Caki2 (cell line): ENCODE measurements at regions not wholly inside any gene's neighbourhood (a gene's known extent, or its start where the extent isn't known, plus 50 kb on each side); places are given as distances from the start of the nearest gene placed in this dataset.

ENCODE experiments used
- DNase-seq: peaks from one replicate; pipeline ENCODE4 v3.0.0-alpha.2; 2015; ENCODE audit warnings: low read depth
- in situ Hi-C: cut with HindIII; loops from 2 replicates; pipeline ENCODE4 v1.10.0; 2016; ENCODE audit warnings: low sequenced_read_pairs, low pct_unique_long_range_greater_than_20kb, mixed read lengths

DNA sequence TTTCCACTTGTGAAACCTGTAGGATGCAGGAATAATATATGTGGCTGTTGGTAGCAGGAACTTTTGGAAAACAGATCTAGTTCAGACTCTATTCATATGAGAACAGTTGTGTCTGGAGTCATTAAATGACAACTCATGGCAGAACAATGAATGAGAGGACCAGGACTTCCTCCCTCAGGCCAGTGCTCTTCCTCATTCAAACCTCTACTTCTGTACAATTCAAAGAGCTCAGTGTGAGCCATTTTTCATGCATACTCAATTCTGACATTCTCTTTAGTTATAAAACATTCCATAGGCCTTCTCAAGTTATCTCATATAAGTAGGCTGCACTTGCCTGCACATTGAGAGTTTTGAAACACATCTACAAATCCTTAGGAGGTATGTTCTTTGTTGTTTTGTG is 1526.6 kb upstream of the FLRT2 start:
- no peak for DNase-seq
- in situ Hi-C loops, result no loop called here

DNA sequence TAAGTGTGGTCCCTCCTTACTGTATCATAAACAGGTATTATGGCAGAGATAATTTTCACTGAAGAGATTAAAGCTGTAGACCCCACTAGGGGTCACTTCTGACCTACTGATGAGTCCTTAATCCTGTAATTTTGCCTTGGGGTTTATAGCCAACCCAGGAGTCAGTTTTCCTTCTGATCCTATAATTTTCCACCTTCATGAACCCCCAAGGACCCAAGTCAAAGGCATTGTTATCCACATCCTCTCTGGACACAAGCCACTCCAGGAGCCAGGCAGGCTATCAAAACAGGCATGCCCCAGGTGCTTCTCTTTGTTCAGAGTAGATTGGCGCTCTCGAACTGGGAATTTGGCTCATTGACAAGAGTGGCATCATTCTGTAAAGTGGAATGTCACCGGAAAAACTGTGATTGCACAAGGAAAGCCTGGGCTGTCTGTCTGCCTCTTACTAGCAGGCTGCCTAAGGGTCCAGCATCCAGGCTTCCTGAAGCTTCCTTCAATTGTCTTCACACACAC is 1523.2 kb upstream of the FLRT2 start:
- in situ Hi-C loops, result no loop called here

DNA sequence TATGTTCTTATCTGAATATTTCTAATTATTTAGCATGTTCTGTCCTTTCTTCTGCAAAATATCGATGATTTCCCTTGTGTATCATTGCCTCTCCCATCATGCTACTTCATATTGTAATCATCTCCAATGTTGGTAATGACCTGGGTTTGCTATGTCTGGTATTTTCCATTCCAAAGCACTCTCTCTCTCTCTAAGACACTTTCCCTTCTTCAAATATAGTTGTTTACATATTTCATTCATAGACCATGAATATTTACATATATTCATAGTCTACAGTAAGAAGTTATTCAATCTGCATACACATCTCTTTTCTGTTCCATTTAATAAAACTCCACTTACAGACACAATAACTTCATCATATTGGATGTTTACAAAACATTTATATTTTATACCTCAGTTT is 1516.5 kb upstream of the FLRT2 start:
- in situ Hi-C loops, result no loop called here
- no peak for DNase-seq

More for the DNA sequence above, 1523.2 kb upstream of the FLRT2 start:
- no peak for DNase-seq

DNA sequence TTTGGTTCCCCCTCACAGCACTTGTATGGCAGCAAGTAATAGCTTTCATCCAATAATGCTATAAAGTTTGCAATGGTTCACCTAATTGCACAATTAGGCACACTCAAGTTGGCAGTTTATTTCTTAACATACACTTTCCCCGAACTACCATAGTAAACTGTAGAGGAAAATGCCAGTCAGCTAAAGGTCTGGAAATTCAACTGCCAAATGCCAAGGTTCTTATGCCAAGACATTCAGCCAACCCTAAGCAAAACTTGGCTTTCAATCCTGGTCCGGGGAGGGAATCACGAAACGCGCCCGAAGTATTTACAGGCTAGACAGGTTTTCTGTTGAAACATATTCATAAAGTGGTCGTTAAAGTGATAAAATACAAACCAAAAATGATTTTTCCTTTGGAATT is 1512.4 kb upstream of the FLRT2 start:
- DNase-seq, result no peak
- in situ Hi-C loops, result no loop called here

DNA sequence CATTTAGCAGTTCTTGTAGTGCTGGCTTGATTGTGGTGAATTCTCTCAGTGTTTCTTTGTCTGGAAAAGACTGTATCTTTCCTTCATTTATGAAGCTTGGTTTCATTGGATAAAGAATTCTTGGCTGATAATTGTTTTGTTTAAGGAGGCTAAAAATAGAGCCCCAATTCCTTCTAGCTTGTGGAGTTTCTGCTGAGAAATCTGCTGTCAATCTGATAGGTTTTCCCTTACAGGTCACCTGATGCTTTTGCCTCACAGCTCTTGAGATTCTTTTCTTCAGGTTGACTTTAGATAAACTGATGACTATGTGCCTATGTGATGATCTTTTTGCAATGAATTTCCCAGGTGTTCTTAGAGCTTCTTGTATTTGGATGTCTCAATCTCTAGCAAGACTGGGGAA is 1508.5 kb upstream of the FLRT2 start:
- in situ Hi-C loops, result no loop called here
- DNase-seq, result no peak

DNA sequence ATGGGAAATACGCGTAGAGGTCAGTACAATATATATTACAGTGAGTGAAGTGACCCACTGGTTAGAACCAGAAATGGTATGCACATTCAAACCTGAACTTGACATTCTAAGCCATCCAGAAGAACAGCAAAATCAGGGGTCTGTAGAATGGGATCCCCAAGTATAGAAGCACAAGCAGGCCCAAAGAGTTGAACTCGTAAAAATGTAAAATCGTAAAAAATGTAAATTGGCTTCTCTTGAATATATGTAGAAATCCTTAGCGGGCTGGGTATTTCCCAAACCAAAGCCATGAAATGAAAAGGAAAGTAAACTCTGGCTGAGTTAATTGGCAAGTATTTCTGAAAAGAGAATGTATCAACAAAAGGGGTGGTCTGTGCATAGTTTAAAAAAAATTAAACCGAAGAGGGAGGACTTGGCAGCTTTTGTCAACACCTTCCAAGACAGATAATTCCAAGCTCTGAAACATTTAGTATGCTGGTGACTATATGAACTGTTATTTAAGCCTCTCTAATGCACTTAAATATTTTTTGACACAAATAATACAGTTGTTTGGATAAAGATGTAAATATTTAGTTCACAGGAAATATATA is 1505.6 kb upstream of the FLRT2 start:
- no peak for DNase-seq
- in situ Hi-C loops, result no loop called here

DNA sequence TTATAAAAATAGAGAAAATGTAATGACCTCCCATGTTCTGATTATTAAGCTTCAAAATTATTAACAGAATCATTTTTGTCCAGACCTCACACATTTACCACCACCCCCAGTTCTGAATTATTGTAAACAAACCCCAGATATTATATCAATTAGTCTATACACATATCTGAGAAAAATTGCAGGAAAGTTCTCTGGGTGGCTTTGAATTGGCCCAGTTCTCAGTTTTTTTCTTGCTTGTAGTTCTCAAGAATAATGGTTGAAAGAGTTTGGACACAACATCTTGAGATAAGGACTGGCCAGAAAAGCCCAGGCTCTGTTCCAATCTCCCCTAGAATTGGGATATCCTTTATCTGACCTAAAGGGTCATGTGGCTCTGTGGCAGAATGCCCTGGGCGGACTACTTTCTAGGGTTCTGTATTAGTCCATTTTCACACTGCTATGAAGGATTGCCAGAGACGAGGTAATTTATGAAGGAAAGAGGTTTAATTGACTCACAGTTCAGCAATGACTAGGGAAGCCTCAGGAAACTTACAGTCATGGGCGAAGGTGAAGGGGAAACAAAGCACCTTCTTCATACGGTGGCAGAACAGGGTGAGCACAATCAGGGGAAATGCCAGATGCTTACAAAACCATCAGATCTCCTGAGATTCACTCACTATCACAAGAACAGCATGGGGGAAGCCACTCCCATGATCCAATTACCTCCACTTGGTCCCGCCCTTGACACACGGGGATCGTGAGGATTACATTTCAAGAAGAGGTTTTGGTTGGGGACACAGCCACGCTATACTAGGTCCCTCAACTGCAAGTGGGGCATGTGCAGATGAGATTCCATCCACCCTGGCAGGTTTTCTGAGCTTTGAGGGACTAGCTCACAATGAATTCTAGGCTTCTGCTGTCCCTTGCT is 1504.6 kb upstream of the FLRT2 start:
- in situ Hi-C loops, result no loop called here
- no peak for DNase-seq

DNA sequence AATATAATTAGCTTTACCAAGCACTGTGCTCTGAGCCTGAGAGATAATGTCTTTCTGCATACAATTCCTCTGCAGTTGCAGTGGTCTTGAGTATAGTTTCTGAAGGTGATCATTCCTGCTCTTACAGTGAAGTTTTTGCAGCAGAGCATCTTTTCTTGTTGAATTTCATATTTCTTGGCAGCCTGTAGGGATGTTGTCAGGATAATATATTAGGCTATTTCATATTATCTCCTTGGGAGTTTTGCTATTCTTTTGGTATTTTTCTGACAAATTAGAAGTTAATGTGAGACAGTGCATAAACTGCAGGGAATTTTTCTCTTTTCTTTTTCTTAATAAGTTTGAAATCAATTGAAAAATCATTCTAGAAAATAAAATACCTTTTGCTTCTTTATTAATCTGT is 1502.6 kb upstream of the FLRT2 start:
- no peak for DNase-seq
- in situ Hi-C loops, result no loop called here

DNA sequence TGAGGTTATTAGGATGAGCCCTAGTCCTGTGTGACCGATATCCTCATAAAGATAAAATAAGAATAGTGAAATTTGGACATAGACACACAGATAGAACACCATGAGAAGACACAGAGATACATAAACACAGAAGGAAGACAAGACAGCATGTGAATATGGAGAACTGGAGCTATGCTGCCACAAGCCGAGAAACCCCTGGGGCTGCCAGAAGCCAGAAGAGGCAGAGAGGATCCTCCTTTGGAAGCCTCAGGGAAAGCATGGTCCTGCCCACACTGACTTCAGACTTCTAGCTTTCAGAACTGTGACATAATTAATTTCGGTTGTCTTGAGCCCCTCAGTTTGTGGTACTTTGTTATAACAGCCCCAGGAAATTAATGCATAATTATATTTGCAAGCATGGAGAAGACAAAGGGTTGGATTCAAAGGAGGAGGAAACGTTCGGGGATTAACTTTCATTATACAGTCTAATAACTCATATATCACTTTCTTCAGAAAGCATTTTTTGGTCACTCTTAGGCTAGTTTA is 1501.8 kb upstream of the FLRT2 start:
- in situ Hi-C loops, result no loop called here
- DNase-seq, result no peak

DNA sequence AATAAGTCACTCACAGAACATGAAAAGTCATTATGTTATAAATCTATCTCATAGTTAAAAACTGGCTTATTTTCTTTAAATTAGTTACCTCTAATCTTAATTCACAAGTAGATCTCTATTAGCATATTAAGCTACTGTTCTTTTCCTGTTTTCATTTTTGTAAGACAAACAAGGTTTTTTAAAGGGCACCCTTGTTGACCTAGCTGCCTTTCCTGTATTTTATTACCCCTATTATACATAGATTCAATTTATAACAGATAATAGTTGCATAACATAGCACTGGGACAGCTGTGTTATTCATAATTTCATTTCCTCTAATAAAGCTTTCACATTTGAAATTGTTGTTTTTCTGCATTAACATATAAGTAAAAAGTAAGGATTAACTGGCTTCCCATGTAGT is 1500.7 kb upstream of the FLRT2 start:
- DNase-seq, result no peak
- in situ Hi-C loops, result no loop called here

DNA sequence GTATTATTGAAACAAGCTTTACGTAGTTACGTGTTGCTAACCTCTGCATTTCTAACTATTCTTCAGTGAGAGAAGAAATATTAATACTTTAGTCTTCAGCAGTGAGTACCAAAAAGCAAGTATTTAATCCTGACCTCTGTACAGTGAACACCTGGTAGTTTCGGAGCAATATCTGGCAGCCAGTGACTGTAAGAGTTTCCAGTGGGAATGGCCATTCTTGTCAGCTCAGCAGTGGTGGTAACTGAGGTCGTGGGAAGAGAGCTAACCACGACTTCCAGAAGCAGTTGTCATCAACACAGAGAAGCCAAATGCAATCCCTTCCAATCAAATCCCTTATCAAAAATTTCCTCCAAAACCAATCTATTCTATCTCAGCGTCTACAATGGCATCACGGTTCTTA is 1500.2 kb upstream of the FLRT2 start:
- DNase-seq, result no peak
- in situ Hi-C loops, result no loop called here

DNA sequence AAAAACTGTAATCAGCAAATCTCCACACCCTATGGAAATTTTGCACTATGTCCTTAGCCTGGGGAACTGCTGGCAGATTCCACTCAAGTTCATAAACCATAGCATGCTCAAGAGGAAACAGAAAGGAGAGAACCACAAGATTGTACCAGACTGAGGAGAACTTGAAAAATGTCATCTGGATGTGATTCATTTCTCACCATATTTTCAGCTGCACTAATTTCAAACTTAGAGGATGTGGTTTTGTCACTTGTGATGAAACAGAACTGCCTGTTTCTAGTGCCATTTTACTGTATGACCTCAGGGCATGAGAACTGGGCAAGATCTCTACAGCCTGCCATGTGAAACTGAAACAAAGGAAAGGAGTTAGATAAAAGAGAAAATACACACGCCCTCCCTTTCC is 1493.1 kb upstream of the FLRT2 start:
- no peak for DNase-seq

DNA sequence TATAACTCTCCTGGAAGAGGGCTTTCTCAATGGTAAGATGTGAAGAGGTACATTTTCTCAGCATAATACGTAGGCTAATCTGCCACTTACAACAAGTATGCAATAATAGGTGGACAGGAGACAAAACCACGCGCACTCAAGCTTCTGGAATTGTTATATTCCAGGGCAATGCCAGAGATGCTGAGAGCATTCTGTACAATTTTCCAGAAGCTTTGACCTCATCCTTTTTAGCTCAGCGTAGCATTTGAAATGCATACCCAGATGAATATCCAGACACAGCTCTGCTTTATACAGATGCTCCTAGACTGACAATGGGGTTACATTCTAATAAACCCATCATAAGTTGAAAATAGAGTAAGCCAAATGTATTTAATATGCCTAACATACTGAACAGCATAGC is 1492.4 kb upstream of the FLRT2 start:
- DNase-seq, result no peak
- in situ Hi-C loops, result no loop called here

More for the DNA sequence above, 1493.1 kb upstream of the FLRT2 start:
- in situ Hi-C loops, result no loop called here

DNA sequence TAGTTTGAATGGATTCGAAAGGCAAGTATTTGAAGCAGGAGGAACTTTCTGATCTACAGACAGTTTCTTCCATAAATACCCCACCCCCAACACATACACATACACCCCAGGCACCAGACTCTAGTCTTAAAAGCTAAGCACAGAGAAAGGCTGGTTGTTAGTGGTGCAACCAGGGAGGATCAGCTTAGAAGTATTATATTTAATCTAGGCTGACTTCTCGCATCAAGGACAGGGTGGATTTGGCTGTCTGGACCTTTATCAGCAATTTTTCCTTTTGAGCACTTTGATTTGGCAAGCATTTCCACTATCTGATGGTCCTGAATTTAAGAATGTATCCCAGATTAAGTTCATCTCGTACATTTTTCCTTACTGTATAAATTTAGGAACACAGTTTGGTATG is 1489.8 kb upstream of the FLRT2 start:
- DNase-seq, result no peak
- in situ Hi-C loops, result no loop called here

DNA sequence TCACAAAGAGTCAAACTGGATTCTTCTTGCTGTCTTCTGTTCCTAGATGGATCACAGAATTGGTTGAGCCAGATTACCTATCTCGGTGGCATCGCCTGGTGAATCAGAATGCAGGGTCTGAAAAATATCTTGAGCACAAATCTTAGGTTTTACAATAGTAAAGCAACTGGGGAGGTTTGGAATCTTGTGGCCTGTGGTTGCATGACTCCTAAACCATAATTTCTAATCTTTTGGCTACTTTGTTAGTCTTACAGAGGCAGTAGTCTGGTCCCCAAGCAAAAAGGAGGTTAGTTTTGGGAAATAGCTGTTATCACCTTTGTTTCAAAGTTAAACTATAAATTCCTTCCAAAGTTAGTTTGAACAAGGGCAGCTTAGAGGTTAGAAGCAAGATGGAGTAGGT is 1488.5 kb upstream of the FLRT2 start:
- DNase-seq, result no peak
- in situ Hi-C loops, result no loop called here

DNA sequence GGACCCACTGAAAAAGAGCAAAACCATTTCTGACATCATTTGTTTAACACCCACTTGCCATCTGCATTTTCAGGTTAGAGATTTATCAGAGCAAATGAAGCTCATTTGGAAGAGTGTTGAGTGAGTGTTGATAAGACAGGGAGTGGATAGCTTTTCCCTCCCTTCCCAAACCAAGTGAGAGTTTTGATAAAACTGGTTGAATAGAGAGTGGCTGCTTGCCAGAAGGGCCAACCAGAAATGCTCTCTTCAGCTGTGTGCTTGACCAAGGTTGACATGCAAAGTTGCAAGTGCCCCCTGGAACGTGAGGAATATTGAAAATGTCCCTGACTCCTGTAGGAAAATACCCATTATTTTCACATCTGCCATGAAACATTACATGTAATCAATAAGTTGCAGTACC is 1487.0 kb upstream of the FLRT2 start:
- no peak for DNase-seq
- in situ Hi-C loops, result no loop called here

DNA sequence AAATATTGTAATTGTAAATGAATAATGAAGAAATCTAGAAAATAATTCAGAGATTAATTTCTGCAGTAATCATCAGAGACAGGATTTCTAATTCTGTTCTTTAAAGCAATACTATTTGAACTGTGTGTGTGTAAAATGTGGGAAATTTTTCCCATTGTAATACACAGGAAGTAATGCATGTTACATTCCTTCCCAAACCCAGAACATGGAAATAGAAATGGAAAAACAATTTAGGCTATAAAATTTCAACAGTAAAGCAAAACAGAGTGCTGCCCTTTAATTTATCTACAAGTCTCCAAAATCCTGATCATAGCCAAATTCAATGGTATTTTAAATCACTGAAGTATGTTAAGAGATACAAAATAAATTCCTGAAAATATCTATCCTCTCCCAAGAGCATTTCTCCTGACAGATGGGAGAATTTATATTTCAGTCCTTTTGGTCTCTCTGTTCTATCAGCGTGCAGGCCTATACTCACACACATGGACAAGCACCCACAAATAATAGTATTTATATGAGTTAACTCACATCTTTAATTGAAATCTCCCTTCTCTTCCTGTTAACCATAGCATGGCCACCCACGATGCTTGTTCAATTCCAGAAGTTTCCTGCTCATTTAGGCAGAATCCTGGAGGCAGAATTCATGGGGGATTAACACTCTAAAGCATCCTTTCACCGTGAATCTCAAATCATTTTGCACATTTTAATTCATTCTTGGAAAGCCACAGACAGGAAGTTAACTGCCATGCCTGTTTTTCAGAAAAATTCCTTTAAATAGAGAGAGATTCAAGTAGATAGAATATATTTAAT is 1465.4 kb upstream of the FLRT2 start:
- no peak for DNase-seq
- in situ Hi-C loops, result no loop called here

DNA sequence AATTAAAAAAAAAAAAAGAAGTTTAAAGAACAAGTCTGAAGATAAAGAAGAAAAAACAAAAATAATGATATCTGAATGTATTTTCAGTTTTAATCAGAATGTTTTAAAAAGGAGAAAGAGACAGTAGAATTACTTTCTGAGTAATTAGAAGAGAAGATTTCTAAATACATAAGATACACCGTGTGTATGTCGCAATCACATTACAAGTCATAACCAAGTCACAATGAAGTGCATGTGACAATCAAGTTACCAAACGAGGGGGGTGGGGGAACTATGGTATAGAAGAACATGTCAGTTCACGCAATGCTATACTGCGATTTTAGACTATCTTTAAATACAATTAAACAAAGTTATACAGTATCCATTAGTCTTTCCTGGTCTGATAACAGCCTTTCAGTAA is 1464.1 kb upstream of the FLRT2 start:
- in situ Hi-C loops, result no loop called here

DNA sequence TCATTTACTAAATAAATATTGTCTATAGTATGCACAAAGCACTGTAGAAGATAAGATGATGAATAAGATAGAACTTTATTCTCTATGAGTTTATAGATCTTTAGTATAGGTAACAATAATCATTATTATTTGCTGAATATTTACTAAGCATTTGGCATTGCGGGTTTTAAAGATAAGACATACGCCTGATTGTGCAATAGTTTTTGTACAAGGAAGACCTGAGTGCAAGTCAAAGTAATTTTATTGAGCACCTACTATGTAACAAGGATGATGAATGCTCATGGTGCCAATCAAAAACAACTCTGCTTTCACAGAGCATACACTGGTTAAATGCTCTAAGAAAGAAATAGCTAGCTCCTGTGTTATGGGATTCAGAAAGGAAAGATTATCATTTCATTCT is 1461.7 kb upstream of the FLRT2 start:
- DNase-seq, result no peak
- in situ Hi-C loops, result no loop called here

More for the DNA sequence above, 1464.1 kb upstream of the FLRT2 start:
- DNase-seq, result no peak
